HL-60 (cell line): ENCODE measurements at regions not wholly inside any gene's neighbourhood (a gene's known extent, or its start where the extent isn't known, plus 50 kb on each side); places are given as distances from the start of the nearest gene placed in this dataset.

Source experiments
- GABPA ChIP-seq: IDR thresholded peaks from 2 replicates; pipeline ENCODE4 v1.6.1; 2012; ENCODE audit warnings: low read depth
- POLR2AphosphoS5 ChIP-seq: IDR thresholded peaks from 2 replicates; pipeline ENCODE4 v1.6.1; 2012; ENCODE audit warnings: low read depth
- SPI1 ChIP-seq: IDR thresholded peaks from 2 replicates; pipeline ENCODE4 v1.6.1; 2012; ENCODE audit warnings: low read depth, mild to moderate bottlenecking, borderline replicate concordance
- TF ChIP-seq, protein P1 (sequence below): IDR thresholded peaks from one replicate; pipeline ENCODE4 v1.5.1; 2011; ENCODE audit warnings: low read length, control low read depth, inconsistent platforms; ENCODE audit not compliant: insufficient read depth
- TF ChIP-seq, protein P2 (sequence below): IDR thresholded peaks from 2 replicates; pipeline ENCODE4 v1.6.1; 2012; ENCODE audit warnings: low read depth; ENCODE audit not compliant: insufficient replicate concordance

DNA sequence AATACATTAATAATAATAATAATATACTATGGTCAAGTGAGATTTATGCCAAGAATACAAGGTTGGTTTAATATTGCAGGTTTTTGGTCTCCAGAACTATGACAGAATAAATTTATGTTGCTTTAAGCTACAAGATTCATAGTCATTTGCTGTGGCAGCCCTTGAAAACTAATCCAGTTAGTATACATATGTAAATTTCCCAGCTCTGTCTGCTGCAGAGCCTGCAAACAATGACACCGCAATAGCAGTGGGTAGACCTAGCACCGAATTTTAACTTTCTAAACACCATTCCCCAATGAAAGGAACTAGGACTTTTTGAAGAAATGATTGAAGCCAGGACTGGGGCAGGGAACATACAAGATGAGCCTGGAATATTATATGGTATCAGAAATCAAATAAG is 647.7 kb upstream of the NRSN1 start:
- TF ChIP-seq, protein P1, sequence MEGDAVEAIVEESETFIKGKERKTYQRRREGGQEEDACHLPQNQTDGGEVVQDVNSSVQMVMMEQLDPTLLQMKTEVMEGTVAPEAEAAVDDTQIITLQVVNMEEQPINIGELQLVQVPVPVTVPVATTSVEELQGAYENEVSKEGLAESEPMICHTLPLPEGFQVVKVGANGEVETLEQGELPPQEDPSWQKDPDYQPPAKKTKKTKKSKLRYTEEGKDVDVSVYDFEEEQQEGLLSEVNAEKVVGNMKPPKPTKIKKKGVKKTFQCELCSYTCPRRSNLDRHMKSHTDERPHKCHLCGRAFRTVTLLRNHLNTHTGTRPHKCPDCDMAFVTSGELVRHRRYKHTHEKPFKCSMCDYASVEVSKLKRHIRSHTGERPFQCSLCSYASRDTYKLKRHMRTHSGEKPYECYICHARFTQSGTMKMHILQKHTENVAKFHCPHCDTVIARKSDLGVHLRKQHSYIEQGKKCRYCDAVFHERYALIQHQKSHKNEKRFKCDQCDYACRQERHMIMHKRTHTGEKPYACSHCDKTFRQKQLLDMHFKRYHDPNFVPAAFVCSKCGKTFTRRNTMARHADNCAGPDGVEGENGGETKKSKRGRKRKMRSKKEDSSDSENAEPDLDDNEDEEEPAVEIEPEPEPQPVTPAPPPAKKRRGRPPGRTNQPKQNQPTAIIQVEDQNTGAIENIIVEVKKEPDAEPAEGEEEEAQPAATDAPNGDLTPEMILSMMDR: no peak
- TF ChIP-seq POLR2AphosphoS5: no peak
- TF ChIP-seq, protein P2, sequence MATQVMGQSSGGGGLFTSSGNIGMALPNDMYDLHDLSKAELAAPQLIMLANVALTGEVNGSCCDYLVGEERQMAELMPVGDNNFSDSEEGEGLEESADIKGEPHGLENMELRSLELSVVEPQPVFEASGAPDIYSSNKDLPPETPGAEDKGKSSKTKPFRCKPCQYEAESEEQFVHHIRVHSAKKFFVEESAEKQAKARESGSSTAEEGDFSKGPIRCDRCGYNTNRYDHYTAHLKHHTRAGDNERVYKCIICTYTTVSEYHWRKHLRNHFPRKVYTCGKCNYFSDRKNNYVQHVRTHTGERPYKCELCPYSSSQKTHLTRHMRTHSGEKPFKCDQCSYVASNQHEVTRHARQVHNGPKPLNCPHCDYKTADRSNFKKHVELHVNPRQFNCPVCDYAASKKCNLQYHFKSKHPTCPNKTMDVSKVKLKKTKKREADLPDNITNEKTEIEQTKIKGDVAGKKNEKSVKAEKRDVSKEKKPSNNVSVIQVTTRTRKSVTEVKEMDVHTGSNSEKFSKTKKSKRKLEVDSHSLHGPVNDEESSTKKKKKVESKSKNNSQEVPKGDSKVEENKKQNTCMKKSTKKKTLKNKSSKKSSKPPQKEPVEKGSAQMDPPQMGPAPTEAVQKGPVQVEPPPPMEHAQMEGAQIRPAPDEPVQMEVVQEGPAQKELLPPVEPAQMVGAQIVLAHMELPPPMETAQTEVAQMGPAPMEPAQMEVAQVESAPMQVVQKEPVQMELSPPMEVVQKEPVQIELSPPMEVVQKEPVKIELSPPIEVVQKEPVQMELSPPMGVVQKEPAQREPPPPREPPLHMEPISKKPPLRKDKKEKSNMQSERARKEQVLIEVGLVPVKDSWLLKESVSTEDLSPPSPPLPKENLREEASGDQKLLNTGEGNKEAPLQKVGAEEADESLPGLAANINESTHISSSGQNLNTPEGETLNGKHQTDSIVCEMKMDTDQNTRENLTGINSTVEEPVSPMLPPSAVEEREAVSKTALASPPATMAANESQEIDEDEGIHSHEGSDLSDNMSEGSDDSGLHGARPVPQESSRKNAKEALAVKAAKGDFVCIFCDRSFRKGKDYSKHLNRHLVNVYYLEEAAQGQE: no peak
- no peak for TF ChIP-seq GABPA
- no peak for TF ChIP-seq SPI1
